ENCODE measurements at regions not wholly inside any gene's neighbourhood (a gene's known extent, or its start where the extent isn't known, plus 50 kb on each side); places are given as distances from the start of the nearest gene placed in this dataset.

GRCh38 chr4:71259911-71260331 is 78.9 kb upstream of the SLC4A4 start:
- TF ChIP-seq CTCF (IDR thresholded peaks at IDR 0.05; ENCODE audit: extremely low read depth in 1 of 2, insufficient read depth in 1 of 2, low read depth in 1 of 2, low read length in 2 of 2), result no peak
- no peak for TF ChIP-seq POLR2AphosphoS5 (IDR thresholded peaks at IDR 0.05; ENCODE audit: insufficient read depth, low read depth, low read length)
- no peak for TF ChIP-seq MAX (IDR thresholded peaks at IDR 0.05; ENCODE audit: insufficient read depth, insufficient read length)
- TF ChIP-seq EZH2 (IDR thresholded peaks at IDR 0.05; ENCODE audit: borderline replicate concordance, low read depth, low read length, severe bottlenecking), result no peak
- no peak for TF ChIP-seq POLR2A (IDR thresholded peaks at IDR 0.05; ENCODE audit: low read depth, low read length)
- TF ChIP-seq FOS (IDR thresholded peaks at IDR 0.05; ENCODE audit: borderline replicate concordance, insufficient read depth, low read length), result no peak

All from endothelial cell of umbilical vein (primary cell).